Activated CD8-positive, alpha-beta memory T cell treated with anti-CD3 and anti-CD28 coated beads, Interleukin-2, amount 10 ng/mL, durations not matched to agents 7 days and 5 days (primary cell): ENCODE measurements at regions not wholly inside any gene's neighbourhood (a gene's known extent, or its start where the extent isn't known, plus 50 kb on each side); places are given as distances from the start of the nearest gene placed in this dataset.

Experiments used
- ATAC-seq: fragments of 150-1000 bp; cut with Tn5 transposase; one replicate; pipeline ENCODE4 v1.10.0; 2021; ENCODE audit warnings: moderate library complexity
- CTCF ChIA-PET: fragments of 350-600 bp; sonication (Branson Sonifier 250); formaldehyde crosslinking; loops from one replicate; lab custom pipeline; 2021; ENCODE audit warnings: antibody characterized with exemption; lab: Charles Lee
- DNase-seq: peaks from one replicate; pipeline ENCODE4 v3.0.0-alpha.2; 2020
- H3K27ac Mint-ChIP-seq: one replicate; pipeline ENCODE4 v1.8.0; 2021; ENCODE audit warnings: mild to moderate bottlenecking, mixed read lengths
- H3K27me3 Mint-ChIP-seq: one replicate; pipeline ENCODE4 v1.8.0; 2021; ENCODE audit warnings: mixed read lengths
- H3K36me3 Mint-ChIP-seq: one replicate; pipeline ENCODE4 v1.8.0; 2021; ENCODE audit warnings: mild to moderate bottlenecking, mixed read lengths
- H3K4me1 Mint-ChIP-seq: one replicate; pipeline ENCODE4 v1.8.0; 2021; ENCODE audit warnings: mixed read lengths
- H3K4me3 Mint-ChIP-seq: one replicate; pipeline ENCODE4 v1.8.0; 2021; ENCODE audit warnings: mild to moderate bottlenecking, moderate library complexity, mixed read lengths
- H3K9me3 Mint-ChIP-seq: one replicate; pipeline ENCODE4 v1.8.0; 2022; ENCODE audit warnings: low read depth, mixed read lengths

DNA sequence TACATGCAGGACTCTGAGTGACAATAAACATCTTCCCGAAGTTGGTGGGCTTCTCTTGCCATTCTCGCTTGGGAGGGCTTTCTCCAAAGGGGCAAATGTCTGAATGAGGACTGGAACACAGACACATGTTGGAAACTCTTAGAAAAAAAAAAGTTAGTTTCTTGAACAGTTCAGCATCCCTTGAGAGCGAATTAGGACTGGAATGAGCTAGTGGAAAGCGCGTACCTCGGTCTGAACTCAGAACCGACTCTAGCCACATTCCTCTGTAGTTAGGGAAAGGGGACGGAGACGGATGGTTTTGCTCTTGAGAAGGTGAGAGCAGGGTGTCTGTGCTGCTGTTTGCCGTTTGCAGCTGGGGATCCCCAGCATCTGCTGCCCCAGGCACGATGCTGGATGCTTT, 517.3 kb downstream of the TBC1D22A start:
- CTCF ChIA-PET, result no interaction called here
- Mint-ChIP-seq H3K27me3 (no peaks in the 10 kb centered on the region), H3K27ac (no peak overlapping the region), H3K9me3 (no peaks in the 10 kb centered on the region), H3K4me3 (no peak overlapping the region), H3K4me1 (no peaks in the 10 kb centered on the region), H3K36me3 (no peaks in the 10 kb centered on the region)
- no peak for DNase-seq
- no peak for ATAC-seq

DNA sequence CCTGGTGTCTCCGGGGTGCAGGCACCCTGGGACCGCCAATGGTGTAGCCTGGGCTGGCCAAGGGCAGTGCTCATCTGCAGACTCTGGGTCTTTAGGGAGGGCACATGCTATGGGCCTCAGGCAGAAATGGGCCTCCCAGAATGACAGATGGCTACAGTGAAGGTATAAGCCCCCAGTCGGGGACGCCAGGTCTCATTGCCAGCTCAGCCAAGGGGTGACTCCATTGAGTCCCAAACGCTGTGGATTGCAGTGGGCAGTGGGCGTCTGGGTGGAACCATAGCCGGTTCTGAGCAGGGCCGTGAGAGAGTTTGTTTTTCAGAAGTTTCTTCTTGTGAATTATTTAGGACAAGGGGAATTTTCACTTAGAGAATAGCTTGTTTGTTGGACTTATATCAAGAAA, 516.9 kb downstream of the TBC1D22A start:
- Mint-ChIP-seq H3K4me1 (no peaks in the 10 kb centered on the region), H3K27ac (no peak overlapping the region), H3K36me3 (no peaks in the 10 kb centered on the region), H3K9me3 (no peaks in the 10 kb centered on the region), H3K27me3 (no peaks in the 10 kb centered on the region), H3K4me3 (no peak overlapping the region)
- no peak for DNase-seq
- no peak for ATAC-seq
- CTCF ChIA-PET, result no interaction called here

DNA sequence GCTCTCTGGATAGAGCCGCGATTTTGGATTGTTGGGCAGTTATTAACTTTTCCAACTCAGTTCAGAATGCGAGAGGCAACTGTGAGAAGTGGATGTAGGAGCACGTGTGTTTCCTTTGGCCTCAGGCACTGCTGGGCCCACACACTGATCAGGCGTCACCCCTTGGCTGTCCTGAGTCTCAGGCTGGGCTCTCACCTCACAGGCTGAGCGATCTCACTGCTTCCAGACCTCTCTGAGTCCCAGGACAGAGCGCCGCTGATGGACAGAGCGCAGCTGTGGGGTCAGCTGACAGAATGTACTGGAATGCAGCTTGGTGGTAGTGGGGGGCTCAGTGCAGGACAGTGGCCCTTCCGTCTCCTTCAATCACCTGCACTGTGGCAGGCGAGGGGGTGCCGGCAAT, 516.2 kb downstream of the TBC1D22A start:
- DNase-seq, result no peak
- H3K4me1 Mint-ChIP-seq, result no peaks in the 10 kb centered on the region
- H3K27ac Mint-ChIP-seq, result no peak overlapping the region
- no peaks in the 10 kb centered on the region for H3K9me3 Mint-ChIP-seq
- CTCF ChIA-PET, result no interaction called here
- ATAC-seq, result no peak
- H3K27me3 Mint-ChIP-seq, result no peaks in the 10 kb centered on the region
- no peaks in the 10 kb centered on the region for H3K36me3 Mint-ChIP-seq
- H3K4me3 Mint-ChIP-seq, result no peak overlapping the region

DNA sequence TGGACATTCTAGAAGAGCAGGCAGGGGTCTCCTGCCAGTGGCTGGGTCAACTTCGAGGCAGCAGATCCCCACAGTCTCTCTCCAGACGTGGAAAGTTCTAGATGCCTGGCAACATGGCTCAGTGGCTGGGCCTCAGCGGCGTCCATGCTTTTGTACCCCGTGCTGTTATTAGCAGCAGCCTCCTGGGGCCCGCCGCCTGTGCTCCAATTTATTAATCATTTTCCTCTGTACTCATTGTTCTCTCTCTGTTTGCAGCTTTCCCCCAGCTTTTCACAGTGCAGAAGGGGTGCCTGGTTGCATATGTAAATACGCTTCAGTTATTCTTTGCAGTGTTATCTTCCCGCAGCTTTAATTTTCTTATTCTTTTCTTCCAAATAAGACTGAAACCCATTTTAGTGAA, 515.1 kb downstream of the TBC1D22A start:
- no peak for ATAC-seq

DNA sequence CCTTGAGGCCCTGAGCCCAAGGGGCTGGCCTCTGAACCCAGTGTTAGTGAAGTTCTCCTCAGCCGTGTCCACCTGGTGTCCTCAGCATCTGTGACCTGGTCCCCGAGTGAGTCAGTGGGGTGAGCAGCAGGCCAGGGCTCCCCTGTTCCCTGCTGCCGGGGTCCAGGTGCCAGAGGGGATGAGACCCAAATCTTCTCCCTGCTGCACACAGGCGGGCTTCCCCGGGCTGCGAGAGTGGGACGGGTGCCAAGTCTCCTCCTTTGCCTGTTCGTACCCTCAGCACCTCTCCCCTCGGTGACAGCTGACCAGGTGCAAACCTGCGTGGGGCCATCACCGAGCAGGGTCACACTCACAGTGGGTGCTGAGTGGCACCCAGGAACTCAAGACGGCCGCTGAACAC, 514.5 kb downstream of the TBC1D22A start:
- no peak for ATAC-seq
- H3K27ac Mint-ChIP-seq, result no peak overlapping the region
- CTCF ChIA-PET, result no interaction called here
- H3K27me3 Mint-ChIP-seq, result no peaks in the 10 kb centered on the region
- H3K4me1 Mint-ChIP-seq, result no peaks in the 10 kb centered on the region
- no peak overlapping the region for H3K4me3 Mint-ChIP-seq
- H3K36me3 Mint-ChIP-seq, result no peaks in the 10 kb centered on the region
- DNase-seq, result no peak
- no peaks in the 10 kb centered on the region for H3K9me3 Mint-ChIP-seq

More for the DNA sequence above, 515.1 kb downstream of the TBC1D22A start:
- no peaks in the 10 kb centered on the region for H3K36me3 Mint-ChIP-seq
- H3K27ac Mint-ChIP-seq, result no peak overlapping the region
- no peak for DNase-seq
- no peak overlapping the region for H3K4me3 Mint-ChIP-seq
- H3K9me3 Mint-ChIP-seq, result no peaks in the 10 kb centered on the region
- H3K4me1 Mint-ChIP-seq, result no peaks in the 10 kb centered on the region
- no peaks in the 10 kb centered on the region for H3K27me3 Mint-ChIP-seq
- CTCF ChIA-PET, result no interaction called here

DNA sequence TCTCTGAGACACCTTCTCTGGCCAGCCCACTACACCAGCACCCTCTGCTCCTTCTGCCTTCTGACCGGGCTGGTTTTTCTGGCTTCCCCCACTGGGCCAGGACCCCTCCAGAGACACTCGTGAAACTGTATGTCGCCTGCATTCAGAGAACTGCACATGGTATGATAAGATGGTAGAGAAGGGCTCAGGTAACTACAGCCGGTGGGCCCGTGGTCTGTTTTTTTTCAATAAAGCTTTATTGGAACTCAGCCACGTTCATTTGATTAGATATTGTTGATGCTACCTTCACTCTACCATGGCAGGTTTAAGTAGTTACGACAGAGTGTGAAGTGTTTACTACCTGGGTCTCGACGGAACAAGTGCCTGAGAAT, 514.0 kb downstream of the TBC1D22A start:
- H3K4me3 Mint-ChIP-seq, result no peak overlapping the region
- DNase-seq, result no peak
- H3K9me3 Mint-ChIP-seq, result no peaks in the 10 kb centered on the region
- ATAC-seq, result no peak
- H3K27me3 Mint-ChIP-seq, result no peaks in the 10 kb centered on the region
- no peaks in the 10 kb centered on the region for H3K4me1 Mint-ChIP-seq
- no peaks in the 10 kb centered on the region for H3K36me3 Mint-ChIP-seq
- H3K27ac Mint-ChIP-seq, result no peak overlapping the region
- CTCF ChIA-PET, result no interaction called here

DNA sequence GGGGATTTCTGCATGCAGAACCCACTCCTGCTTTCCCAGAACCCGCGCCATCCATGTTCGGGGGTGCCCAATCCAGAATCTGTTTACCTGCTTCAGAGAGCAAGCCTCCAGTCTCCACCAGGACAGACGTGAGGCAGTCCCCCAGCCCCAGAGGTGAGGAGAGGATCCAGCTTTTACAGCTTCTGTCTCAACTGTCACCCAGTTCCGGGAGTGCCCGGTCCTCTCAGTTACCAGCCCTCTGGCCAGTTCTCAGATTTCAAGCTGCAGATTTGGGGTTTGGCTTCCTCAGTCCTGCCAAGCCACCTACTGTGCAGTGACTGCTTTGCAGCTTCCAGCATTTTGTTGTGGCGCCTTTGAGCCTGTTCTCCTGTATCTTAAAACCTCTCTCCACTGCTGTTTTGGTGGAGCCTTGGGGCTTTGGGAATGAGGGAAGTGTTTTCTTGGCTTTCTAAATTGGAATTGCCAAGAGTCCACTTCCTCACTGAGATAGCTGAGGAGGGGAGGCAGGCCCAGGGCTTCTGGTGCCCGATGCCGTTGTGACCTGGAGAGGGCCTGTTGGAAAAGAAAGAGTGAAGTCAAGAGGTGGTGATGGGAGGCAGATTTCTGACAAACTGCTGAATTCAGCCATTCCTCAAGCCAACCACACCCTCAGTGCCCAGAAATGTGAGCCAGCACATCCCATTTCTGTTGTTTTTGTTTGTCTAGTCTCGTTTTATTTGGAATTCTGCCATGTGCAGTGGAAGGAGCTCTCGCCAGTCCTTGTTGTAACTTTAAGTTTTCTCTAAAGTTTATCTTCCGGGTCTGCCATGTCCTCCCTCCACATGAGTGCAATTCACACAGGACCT, 513.4 kb downstream of the TBC1D22A start:
- CTCF ChIA-PET, result no interaction called here
- H3K27ac Mint-ChIP-seq, result no peak overlapping the region
- no peak overlapping the region for H3K4me3 Mint-ChIP-seq

DNA sequence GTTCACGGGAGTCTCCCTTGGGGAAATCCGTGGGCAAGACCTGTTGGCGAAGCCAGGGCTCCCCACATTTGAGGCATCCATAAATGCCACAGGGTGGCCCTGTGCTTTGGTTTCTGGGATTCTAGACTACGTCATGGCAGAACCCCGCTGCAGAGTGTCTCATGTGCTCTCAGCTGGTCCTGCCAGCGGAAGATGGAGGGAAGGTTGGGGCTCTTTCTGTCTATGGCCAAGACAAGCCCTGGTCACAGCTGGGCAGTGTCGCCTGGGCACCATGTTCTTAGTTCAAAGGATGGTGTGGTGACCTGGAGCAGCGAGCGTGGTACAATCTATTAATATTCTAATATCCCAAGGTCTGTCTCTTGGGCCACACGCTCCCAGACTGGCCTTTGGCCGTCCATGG, 511.7 kb downstream of the TBC1D22A start:
- DNase-seq, result no peak
- Mint-ChIP-seq H3K27me3 (no peaks in the 10 kb centered on the region), H3K9me3 (no peaks in the 10 kb centered on the region), H3K4me1 (no peaks in the 10 kb centered on the region), H3K27ac (no peak overlapping the region), H3K36me3 (no peaks in the 10 kb centered on the region), H3K4me3 (no peak overlapping the region)
- no peak for ATAC-seq
- CTCF ChIA-PET, result no interaction called here

More for the DNA sequence above, 513.4 kb downstream of the TBC1D22A start:
- Mint-ChIP-seq H3K36me3 (no peaks in the 10 kb centered on the region), H3K4me1 (no peaks in the 10 kb centered on the region), H3K9me3 (no peaks in the 10 kb centered on the region), H3K27me3 (no peaks in the 10 kb centered on the region)
- DNase-seq, result no peak
- ATAC-seq, result no peak

DNA sequence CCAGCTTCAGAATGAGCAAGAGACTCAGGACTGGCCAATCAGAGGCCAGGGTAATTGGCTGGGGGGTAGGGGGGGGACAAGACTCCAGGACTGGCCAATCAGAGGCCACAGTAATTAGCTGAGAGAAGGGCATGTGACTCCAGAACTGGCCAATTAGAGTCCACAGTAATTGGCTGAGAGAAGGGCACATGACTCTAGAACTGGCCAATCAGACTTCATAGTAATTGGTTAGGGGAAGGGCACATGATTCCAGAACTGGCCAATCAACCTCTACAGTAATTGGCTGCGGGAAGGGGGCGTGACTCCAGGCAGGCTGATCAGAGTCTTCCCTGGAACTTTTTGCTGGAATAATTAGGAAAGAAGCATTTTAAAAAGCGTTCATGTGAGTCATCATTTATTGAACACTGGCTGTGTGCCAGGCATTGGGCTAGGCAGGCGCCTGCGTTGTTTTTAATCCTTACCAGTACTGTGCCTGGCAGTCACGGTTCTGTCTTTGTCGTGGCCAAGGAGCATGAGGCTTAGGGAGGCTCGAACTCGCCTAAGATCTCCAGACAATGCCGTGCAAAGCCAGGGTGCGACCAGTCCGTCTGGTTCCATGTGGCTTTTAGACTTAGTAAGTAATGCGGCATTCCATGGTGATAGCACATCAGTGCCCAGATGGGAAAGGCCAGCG, 508.1 kb downstream of the TBC1D22A start:
- no peak for ATAC-seq
- Mint-ChIP-seq H3K9me3 (peaks cover 2% of the 10 kb centered on the region), H3K36me3 (no peaks in the 10 kb centered on the region), H3K27ac (no peak overlapping the region), H3K4me1 (no peaks in the 10 kb centered on the region), H3K4me3 (no peak overlapping the region), H3K27me3 (no peaks in the 10 kb centered on the region)
- CTCF ChIA-PET, result no interaction called here
- DNase-seq, result no peak

DNA sequence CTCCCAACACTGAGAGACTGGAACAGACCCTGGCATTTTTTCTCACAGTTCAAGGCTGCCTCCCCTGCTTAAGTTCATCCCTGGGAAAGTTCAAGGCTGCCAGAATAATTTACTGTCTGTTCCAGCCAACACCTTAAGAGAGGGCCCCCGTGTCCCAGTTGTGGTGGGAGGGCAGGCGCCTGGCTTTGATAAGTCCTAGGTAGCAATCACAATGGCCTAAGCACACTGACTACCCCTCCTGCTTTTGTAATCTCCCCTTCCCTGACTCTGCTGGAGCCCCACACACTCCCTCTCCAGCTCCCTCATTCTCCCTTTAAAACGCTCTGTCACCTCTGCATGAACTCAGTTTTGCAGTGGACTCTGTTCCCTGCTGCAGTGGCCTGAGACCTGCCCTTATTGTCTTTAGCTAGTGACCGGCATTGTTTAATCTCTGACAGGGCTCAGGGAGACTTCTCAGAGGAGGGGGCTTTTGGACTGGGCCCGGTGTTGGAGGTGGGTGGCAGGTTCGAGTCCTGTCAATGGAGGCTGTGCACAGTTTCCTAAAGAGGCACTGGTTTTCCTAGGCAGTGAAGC, 507.2 kb downstream of the TBC1D22A start:
- Mint-ChIP-seq H3K9me3 (peaks cover 2% of the 10 kb centered on the region), H3K36me3 (no peaks in the 10 kb centered on the region), H3K4me1 (no peaks in the 10 kb centered on the region), H3K27me3 (no peaks in the 10 kb centered on the region), H3K27ac (no peak overlapping the region), H3K4me3 (no peak overlapping the region)
- CTCF ChIA-PET, result no interaction called here
- DNase-seq, result no peak
- ATAC-seq, result no peak

DNA sequence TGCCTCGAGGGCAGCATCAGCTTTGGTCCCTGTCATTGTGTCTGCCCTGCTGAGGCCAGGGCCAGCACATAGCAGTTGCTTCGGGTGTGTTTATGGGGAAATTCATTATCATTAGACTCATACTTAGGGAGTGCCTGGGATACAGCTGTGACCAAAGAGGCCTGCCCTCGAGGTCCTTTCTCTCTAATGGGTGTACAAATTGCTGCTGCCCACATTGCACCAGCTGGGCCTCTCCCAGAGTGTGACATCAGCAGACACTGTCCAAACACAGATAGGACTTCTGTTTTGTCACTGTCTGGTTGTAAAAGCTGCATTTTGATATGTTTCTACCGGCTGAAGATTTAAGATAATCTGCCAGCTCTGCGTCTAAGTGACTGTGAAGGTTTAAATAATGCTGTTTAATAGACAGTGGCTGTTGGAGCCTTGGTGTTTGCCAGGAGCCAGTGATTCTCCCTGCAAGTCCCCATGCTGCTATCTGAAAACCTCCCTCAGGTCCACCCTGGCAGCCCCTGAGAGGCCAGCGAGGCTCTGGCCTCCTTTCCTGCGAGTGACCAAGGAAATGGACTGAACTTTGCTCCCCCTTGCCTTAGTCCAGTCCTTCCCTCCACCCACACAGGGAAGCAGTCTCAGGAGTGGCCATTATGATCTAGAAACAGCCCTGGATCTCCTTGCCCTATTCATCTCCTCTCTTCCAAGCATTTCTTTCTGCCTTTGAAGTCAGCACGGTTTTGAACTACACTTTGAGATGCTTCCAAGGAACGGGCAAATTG, 505.2 kb downstream of the TBC1D22A start:
- peaks cover 2% of the 10 kb centered on the region for H3K9me3 Mint-ChIP-seq
- no peak for ATAC-seq

DNA sequence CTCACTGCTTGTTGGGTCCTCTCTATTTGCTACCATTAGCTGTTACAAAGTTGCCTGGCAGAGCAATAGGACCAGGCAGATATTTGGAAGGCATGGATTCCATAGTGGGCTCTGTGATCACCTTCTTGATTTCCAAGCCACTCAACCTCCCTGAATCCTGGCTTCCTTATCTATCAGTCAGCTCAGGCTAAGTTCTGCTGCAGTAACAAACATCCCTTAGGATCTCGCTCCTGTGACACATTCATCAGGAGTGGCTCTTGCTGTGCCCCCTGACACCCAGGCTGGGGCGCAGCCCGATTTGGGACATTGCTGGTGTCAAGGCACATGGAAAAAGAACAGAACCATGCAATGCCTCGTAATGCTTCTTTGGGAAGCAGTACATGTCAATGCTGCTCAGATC, 503.9 kb downstream of the TBC1D22A start:
- DNase-seq (no peak), ATAC-seq (no peak)
- CTCF ChIA-PET, result no interaction called here
- H3K9me3 Mint-ChIP-seq, result peaks cover 2% of the 10 kb centered on the region
- H3K4me3 Mint-ChIP-seq, result no peak overlapping the region
- H3K27me3 Mint-ChIP-seq, result no peaks in the 10 kb centered on the region
- no peak overlapping the region for H3K27ac Mint-ChIP-seq
- no peaks in the 10 kb centered on the region for H3K4me1 Mint-ChIP-seq
- H3K36me3 Mint-ChIP-seq, result no peaks in the 10 kb centered on the region

More for the DNA sequence above, 505.2 kb downstream of the TBC1D22A start:
- CTCF ChIA-PET, result no interaction called here
- H3K36me3 Mint-ChIP-seq, result no peaks in the 10 kb centered on the region
- H3K4me1 Mint-ChIP-seq, result no peaks in the 10 kb centered on the region
- H3K4me3 Mint-ChIP-seq, result no peak overlapping the region
- no peaks in the 10 kb centered on the region for H3K27me3 Mint-ChIP-seq
- H3K27ac Mint-ChIP-seq, result no peak overlapping the region
- no peak for DNase-seq

DNA sequence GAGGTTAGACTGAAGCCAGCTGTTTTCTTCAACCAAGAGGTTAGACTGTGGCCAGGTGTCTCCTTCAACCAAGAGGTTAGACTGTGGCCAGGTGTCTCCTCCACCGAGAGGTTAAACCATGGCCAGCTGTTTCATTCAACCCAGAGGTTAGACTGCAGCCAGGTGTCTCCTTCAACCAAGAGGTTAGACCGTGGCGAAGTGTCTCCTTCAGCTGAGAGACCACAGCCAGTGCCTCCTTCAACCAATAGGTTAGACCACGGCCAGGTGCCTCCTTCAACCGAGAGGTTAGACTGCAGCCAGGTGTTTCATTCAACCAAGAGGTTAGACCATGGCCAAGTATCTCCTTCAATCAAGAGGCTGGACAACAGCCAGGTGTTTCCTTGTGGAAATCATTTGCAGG, 498.1 kb downstream of the TBC1D22A start:
- Mint-ChIP-seq H3K27me3 (peaks cover 2% of the 10 kb centered on the region), H3K9me3 (no peaks in the 10 kb centered on the region), H3K4me1 (no peaks in the 10 kb centered on the region), H3K36me3 (no peaks in the 10 kb centered on the region), H3K4me3 (no peak overlapping the region), H3K27ac (no peak overlapping the region)
- no peak for DNase-seq
- ATAC-seq, result no peak
- CTCF ChIA-PET, result no interaction called here
